ENCODE measurements at regions not wholly inside any gene's neighbourhood (a gene's known extent, or its start where the extent isn't known, plus 50 kb on each side); places are given as distances from the start of the nearest gene placed in this dataset.
A peak's percentile ranks its signal among the peaks of the same experiment; 100 is the strongest.

DNA sequence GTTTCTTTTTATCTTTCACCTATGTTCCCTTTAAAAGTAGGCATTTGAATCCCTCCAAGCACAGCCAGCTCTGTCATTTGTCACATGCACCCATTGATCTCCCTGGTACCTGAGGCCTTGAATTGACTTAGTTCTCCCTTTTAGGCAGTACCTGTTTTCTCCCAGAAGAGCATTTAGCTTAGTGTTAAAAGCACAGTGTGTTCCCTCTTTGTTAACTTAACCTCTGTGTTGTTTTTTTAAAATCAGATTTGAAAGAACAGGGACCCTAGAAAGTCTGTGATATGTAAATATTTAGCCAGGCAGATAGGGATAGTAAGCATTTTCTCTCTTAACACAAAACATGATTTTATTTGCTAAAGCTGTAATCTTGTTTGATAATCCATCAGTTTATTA is 113.8 kb upstream of the SPATA31D4 start:
- peak; percentile 59 for ATAC-seq
- Histone ChIP-seq H3K36me3 (ENCODE audit: low read depth) (no peaks in the 10 kb centered on the region), H3K4me1 (ENCODE audit: low read depth) (peaks cover 5% of the 10 kb centered on the region), H3K9me3 (no peaks in the 10 kb centered on the region), H3K4me3 (no peak overlapping the region)
- no peak for TF ChIP-seq CTCF (IDR thresholded peaks at IDR 0.05)
- intact Hi-C loops (cut with DNase I, micrococcal nuclease) = no loop called here
- no peak for DNase-seq

DNA sequence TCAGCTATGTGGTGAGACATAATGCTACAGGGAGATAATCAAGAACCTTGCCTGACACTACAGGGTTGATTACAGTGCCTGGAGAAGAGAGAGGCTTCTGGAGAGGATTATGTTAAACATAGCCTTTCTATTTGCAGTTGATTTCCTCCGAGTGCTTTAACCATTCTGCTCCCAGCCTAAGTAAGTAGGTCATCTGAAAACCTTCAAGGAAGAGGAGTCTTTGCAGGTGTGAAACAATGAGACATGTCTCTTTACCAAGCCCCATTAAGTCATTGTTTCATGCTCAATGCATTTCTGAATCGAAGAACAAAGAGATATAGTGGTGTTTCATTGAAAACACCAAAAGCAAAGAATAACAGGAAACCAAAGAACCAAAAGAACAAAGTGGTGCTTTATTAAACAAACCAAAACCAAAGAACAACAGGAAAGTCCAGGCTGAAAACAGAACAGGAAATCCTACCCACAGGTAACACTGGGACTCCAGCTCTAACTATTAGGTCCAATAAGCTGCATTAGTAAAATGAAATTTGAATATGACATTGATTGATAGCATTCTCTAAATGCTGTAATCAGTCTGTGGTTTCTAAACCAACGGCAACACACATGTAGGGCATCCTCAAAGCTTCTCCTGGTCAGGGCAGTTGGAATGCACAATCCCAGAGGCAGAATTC is 113.3 kb upstream of the SPATA31D4 start:
- Histone ChIP-seq H3K4me1 (ENCODE audit: low read depth) (peaks cover 5% of the 10 kb centered on the region), H3K4me3 (no peak overlapping the region), H3K9me3 (no peaks in the 10 kb centered on the region), H3K36me3 (ENCODE audit: low read depth) (no peaks in the 10 kb centered on the region)
- DNase-seq (no peak), ATAC-seq (peak; percentile 65)
- intact Hi-C loops (cut with DNase I, micrococcal nuclease) = no loop called here
- no peak for TF ChIP-seq CTCF (IDR thresholded peaks at IDR 0.05)

DNA sequence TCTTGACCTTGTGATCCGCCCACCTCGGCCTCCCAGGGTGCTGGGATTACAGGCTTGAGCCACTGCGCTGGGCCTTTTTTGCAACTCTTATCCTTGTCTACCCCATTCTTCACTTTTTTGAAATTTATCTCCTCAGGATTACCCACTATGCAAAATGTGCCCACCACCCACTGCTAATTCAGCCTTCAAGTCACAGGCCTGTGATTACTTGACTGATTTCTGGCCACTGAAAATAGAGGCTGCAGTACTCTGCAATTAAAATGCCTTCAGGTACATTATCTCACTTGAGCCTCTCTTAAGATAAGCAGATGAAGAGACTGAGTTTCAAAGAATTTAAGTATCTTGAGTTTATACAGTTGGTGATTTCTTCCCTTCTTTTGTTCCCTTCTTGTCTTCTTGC is 112.4 kb upstream of the SPATA31D4 start:
- no peak for TF ChIP-seq CTCF (IDR thresholded peaks at IDR 0.05)

DNA sequence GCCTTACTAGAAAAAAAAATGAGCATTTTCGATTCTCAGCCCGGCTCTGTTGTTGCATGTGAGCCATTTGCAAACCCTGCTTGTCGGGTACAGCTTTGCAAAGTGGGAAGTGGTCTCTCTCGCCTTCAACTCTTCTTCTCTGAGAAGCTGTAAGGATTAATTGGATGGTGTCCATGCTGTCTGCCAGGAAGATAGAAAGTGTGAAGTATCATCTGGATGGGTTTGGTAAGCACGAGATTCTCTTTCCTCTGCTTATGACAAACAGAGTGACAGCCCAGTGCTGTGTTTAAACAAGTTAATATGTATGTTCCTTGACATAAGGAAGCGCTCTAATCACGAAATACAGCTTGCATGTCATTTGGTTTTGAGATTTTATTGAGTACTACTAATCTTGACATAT is 109.1 kb upstream of the SPATA31D4 start:
- intact Hi-C loops (cut with DNase I, micrococcal nuclease) = no loop called here
- H3K9me3 ChIP-seq = no peaks in the 10 kb centered on the region
- no peak for DNase-seq

More for the DNA sequence above, 112.4 kb upstream of the SPATA31D4 start:
- Histone ChIP-seq H3K4me3 (no peak overlapping the region), H3K4me1 (ENCODE audit: low read depth) (peaks cover 5% of the 10 kb centered on the region), H3K36me3 (ENCODE audit: low read depth) (no peaks in the 10 kb centered on the region), H3K9me3 (no peaks in the 10 kb centered on the region)
- intact Hi-C loops (cut with DNase I, micrococcal nuclease) = no loop called here
- DNase-seq (no peak), ATAC-seq (no peak)

GRCh38 chr9:81819859-81820546 is 108.2 kb upstream of the SPATA31D4 start:
- no peak overlapping the region for H3K4me3 ChIP-seq
- no peaks in the 10 kb centered on the region for H3K36me3 ChIP-seq (ENCODE audit: low read depth)
- ATAC-seq = no peak
- no peaks in the 10 kb centered on the region for H3K4me1 ChIP-seq (ENCODE audit: low read depth)
- no peak for DNase-seq
- intact Hi-C loops (cut with DNase I, micrococcal nuclease) = no loop called here
- no peak for TF ChIP-seq CTCF (IDR thresholded peaks at IDR 0.05)
- no peaks in the 10 kb centered on the region for H3K9me3 ChIP-seq

More for the DNA sequence above, 109.1 kb upstream of the SPATA31D4 start:
- Histone ChIP-seq H3K36me3 (ENCODE audit: low read depth) (no peaks in the 10 kb centered on the region), H3K4me3 (no peak overlapping the region), H3K4me1 (ENCODE audit: low read depth) (peaks cover 5% of the 10 kb centered on the region)
- no peak for ATAC-seq
- no peak for TF ChIP-seq CTCF (IDR thresholded peaks at IDR 0.05)
